Muscle layer of duodenum (tissue), 2 donors: ENCODE measurements at regions not wholly inside any gene's neighbourhood (a gene's known extent, or its start where the extent isn't known, plus 50 kb on each side); places are given as distances from the start of the nearest gene placed in this dataset.

Experiments
- H3K27ac ChIP-seq: one replicate; pipeline ENCODE4 v1.7.0; 2013; ENCODE audit warnings: mild to moderate bottlenecking, low read length
- H3K27me3 ChIP-seq: one replicate; pipeline ENCODE4 v1.7.0; 2013; ENCODE audit warnings: low read depth, mild to moderate bottlenecking, control low read depth, low read length
- H3K36me3 ChIP-seq, 2 donors: one replicate each; pipeline ENCODE4 v1.7.0; 2013; ENCODE audit warnings: low read length in 2 of 2, control low read depth in 1 of 2, mild to moderate bottlenecking in 1 of 2; ENCODE audit not compliant: insufficient read depth in 2 of 2, control insufficient read depth in 1 of 2
- H3K4me1 ChIP-seq, 2 donors: one replicate each; pipeline ENCODE4 v1.7.0; 2013; ENCODE audit warnings: low read length in 2 of 2, mild to moderate bottlenecking in 2 of 2, control low read depth in 1 of 2, moderate library complexity in 1 of 2; ENCODE audit not compliant: insufficient read depth in 2 of 2, control insufficient read depth in 1 of 2
- H3K4me3 ChIP-seq, 2 donors: one replicate each; pipeline ENCODE4 v1.7.0; 2013; ENCODE audit warnings: low read length in 2 of 2, low read depth in 1 of 2, mild to moderate bottlenecking in 1 of 2
- H3K9me3 ChIP-seq, 2 donors: one replicate each; pipeline ENCODE4 v1.7.0; 2013; ENCODE audit warnings: low read length in 2 of 2, control low read depth in 1 of 2, mild to moderate bottlenecking in 1 of 2; ENCODE audit not compliant: control insufficient read depth in 1 of 2
- donor health status: healthy.

DNA sequence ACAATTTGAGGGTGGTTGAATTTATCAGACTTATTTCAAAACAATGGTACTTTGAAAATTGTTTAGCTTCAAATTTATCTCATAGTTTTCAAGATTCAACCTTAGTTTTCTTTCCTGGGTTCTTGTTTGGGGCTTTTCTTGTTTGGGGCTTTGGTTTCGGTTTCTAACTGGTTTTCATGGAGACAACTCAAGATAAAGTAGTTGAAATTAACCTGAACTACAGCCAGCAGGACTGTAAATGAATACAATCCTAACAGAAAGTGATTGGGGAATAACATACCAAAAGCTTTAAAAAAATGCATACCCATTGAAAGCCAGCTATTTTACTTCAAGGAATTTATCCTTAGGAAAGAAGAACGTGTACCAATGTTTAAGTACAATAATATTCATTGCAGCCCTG is 133.5 kb upstream of the SLC14A2 start:
- Histone ChIP-seq H3K27ac (no peak overlapping the region), H3K4me1 (peaks cover 0 to 10% of the 10 kb centered on the region in 2 donors), H3K36me3 (no peaks in the 10 kb centered on the region), H3K4me3 (no peak overlapping the region), H3K9me3 (no peaks in the 10 kb centered on the region), H3K27me3 (no peaks in the 10 kb centered on the region)

DNA sequence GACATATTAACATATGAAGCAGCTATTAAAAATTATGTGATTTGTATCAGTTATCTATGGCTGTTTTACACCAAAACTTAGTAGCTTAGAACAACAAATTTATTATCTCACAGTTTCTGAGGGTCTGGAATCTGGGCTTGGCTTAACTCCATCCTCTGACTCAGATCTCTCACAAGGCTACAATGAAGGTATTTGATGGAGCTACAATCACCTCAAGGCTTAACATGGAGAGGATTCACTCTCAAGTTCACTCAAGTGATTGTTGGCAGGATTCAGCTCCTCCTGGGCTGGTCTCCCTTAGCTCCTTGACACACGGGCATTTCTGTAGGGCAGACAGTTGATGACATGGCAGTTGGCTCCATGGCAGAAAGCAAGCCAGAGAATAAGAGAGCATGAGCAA is 133.0 kb upstream of the SLC14A2 start:
- Histone ChIP-seq H3K27me3 (no peaks in the 10 kb centered on the region), H3K36me3 (no peaks in the 10 kb centered on the region), H3K9me3 (no peaks in the 10 kb centered on the region), H3K27ac (no peak overlapping the region), H3K4me3 (no peak overlapping the region), H3K4me1 (peaks cover 0 to 10% of the 10 kb centered on the region in 2 donors)

DNA sequence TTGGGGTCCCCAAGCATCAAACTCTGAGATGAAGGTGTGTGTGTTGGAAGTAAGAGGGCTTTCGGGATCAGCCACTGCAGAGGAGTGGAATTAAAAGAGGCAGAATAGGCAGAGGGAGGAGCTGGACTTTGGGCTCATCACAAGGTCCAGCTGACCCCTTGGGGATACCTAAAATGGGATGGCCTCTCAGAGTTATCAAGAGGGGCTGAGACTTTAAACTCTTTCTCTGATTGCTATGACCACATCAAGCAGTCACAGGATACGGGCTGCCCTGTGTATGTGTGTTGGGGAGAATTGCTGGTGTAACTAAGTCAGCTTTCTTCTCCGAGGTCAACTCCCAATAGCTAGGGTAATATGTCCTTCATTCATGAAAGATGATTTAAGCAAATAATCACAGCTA is 127.7 kb upstream of the SLC14A2 start:
- H3K27ac ChIP-seq: no peak overlapping the region
- no peak overlapping the region for H3K4me3 ChIP-seq
- H3K9me3 ChIP-seq: no peaks in the 10 kb centered on the region
- no peaks in the 10 kb centered on the region for H3K27me3 ChIP-seq
- no peaks in the 10 kb centered on the region for H3K4me1 ChIP-seq
- H3K36me3 ChIP-seq: no peaks in the 10 kb centered on the region

- H3K9me3 ChIP-seq: no peaks in the 10 kb centered on the region
These were observed 126.6 kb upstream of the SLC14A2 start for GRCh38 chr18:45488645-45489044.

DNA sequence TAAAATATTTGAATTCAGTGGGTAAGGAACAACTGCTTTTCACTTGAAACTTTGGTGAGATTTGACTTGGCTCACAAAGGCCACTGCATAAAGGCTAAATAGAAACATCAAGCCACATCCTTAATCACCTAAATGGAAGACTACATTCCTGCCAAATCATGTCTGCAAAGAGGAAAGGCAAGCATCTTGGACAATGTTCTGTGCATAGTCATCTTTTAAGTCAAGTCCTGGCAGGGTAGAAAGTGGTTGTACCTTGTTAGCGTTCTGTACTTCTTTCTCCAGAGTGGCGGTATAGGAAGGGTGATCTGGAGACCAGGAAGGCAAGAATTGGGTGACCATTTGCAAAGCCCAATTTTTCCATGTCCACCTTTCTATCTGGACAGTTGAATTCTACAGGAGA is 121.4 kb upstream of the SLC14A2 start:
- no peaks in the 10 kb centered on the region for H3K36me3 ChIP-seq
- no peaks in the 10 kb centered on the region for H3K27me3 ChIP-seq
- H3K4me3 ChIP-seq: no peak overlapping the region
- no peak overlapping the region for H3K27ac ChIP-seq
- H3K9me3 ChIP-seq: no peaks in the 10 kb centered on the region
- no peaks in the 10 kb centered on the region for H3K4me1 ChIP-seq

More at GRCh38 chr18:45488645-45489044, 126.6 kb upstream of the SLC14A2 start:
- Histone ChIP-seq H3K4me1 (no peaks in the 10 kb centered on the region), H3K27ac (no peak overlapping the region), H3K4me3 (no peak overlapping the region), H3K36me3 (no peaks in the 10 kb centered on the region), H3K27me3 (no peaks in the 10 kb centered on the region)

DNA sequence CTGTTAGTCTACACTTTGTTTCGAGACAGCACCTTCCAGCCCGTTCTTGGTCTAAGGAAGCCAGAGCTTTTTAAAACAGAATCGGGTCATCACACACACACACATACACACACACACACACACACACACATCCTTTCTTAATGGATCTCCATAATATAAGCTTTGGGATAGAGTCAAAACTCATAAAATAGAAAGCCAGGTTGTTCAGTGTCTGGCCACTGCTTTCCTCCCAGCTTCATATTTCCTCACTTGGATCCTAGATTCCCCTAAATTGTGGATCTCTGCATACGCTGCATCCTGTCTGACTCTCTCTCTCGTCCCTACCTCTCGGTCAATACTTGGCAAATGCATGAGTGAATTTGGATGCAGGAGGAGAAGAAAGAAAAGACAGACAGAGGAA is 120.5 kb upstream of the SLC14A2 start:
- Histone ChIP-seq H3K9me3 (no peaks in the 10 kb centered on the region), H3K4me3 (no peak overlapping the region), H3K27me3 (no peaks in the 10 kb centered on the region), H3K4me1 (no peaks in the 10 kb centered on the region), H3K27ac (no peak overlapping the region), H3K36me3 (no peaks in the 10 kb centered on the region)

DNA sequence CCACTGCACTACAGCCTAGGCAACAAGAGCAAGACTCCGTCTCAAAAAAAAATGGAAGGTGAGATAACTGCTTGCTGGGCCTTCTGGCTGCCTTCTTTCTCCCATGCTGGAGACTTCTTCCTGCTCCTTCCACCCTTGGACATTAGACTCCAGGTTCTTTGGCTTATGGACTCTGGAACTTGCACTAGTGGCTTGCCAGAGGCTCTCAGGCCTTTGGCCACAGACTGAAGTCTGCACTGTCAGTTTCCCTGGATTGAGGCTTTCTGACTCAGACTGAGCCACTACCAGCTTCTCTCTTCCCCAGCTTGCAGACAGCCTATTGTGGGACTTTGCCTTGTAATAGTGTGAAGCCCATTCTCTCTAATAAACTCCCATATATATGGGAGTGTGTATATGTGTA is 118.5 kb upstream of the SLC14A2 start:
- Histone ChIP-seq H3K4me3 (no peak overlapping the region), H3K4me1 (no peaks in the 10 kb centered on the region), H3K9me3 (no peaks in the 10 kb centered on the region), H3K27me3 (no peaks in the 10 kb centered on the region), H3K27ac (no peak overlapping the region), H3K36me3 (no peaks in the 10 kb centered on the region)

GRCh38 chr18:45497595-45498286 is 117.5 kb upstream of the SLC14A2 start:
- no peaks in the 10 kb centered on the region for H3K4me1 ChIP-seq
- H3K27me3 ChIP-seq: no peaks in the 10 kb centered on the region
- no peak overlapping the region for H3K4me3 ChIP-seq
- H3K36me3 ChIP-seq: no peaks in the 10 kb centered on the region
- H3K27ac ChIP-seq: no peak overlapping the region
- no peaks in the 10 kb centered on the region for H3K9me3 ChIP-seq

DNA sequence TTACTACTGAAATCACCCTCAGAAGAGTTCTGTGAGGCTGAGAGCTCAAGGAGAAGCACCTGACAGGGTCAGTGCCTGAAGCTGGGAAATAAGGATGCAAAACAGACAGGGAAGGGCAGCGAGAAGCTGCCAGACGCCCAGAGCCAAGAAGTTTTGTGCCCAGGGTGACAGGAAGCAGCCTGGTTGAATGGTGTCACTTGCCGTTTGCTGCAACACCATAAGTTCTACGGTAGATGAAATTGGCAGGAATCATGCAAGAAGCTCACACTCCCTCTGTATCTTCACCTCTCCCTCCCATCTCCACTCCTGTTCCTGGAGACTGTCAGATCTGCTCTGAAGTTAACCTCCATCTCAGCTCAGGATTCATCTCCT is 117.0 kb upstream of the SLC14A2 start:
- Histone ChIP-seq H3K9me3 (no peaks in the 10 kb centered on the region), H3K27me3 (no peaks in the 10 kb centered on the region), H3K36me3 (no peaks in the 10 kb centered on the region), H3K4me1 (no peaks in the 10 kb centered on the region), H3K4me3 (no peak overlapping the region), H3K27ac (no peak overlapping the region)

- no peaks in the 10 kb centered on the region for H3K27me3 ChIP-seq
- H3K27ac ChIP-seq: no peak overlapping the region
- H3K4me1 ChIP-seq: no peaks in the 10 kb centered on the region
- peaks cover 0 to 2% of the 10 kb centered on the region in 2 donors for H3K9me3 ChIP-seq
- H3K36me3 ChIP-seq: no peaks in the 10 kb centered on the region
- H3K4me3 ChIP-seq: no peak overlapping the region
These were observed 111.3 kb upstream of the SLC14A2 start for GRCh38 chr18:45503990-45504389.

DNA sequence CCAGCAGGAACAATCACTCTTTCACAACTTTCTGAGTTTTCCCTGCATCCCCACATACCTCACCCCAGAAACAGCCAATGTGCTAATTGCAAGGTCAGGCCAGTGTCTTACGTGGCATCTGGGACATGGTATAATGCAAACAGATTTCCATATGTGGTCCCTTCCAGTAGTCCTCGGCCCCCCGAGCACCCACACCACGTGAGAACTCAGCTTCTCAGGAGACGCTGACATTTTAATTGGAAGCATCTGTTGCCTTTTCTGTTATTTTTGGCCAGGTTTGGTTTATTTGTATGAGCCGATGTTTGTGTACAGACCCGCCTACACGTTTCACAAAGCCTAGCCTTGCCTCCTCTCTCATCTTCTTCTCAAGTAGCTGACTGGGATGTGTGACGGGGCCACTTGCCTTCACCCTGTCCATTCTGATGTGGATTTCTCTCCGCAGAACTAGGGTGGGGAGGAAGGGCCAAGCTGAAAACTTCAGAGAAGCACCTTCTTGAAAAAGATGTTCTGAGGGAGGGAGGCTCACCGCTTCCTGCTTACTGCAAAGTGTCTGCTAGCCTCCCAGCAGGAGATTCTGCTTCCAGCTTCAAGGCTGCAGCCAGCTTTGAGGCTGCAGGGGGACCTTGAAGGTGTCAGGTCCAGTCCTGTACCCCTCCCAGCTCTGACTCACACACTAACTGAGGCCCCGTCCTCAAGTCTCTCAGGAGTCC is 109.6 kb upstream of the SLC14A2 start:
- Histone ChIP-seq H3K4me3 (no peak overlapping the region), H3K36me3 (no peaks in the 10 kb centered on the region), H3K27ac (no peak overlapping the region), H3K27me3 (no peaks in the 10 kb centered on the region), H3K4me1 (no peaks in the 10 kb centered on the region), H3K9me3 (peaks cover 0 to 2% of the 10 kb centered on the region in 2 donors)

GRCh38 chr18:45506951-45507350 is 108.3 kb upstream of the SLC14A2 start:
- no peak overlapping the region for H3K27ac ChIP-seq

More at GRCh38 chr18:45506951-45507350, 108.3 kb upstream of the SLC14A2 start:
- H3K36me3 ChIP-seq: no peaks in the 10 kb centered on the region
- H3K9me3 ChIP-seq: peaks cover 0 to 2% of the 10 kb centered on the region in 2 donors
- no peak overlapping the region for H3K4me3 ChIP-seq
- H3K4me1 ChIP-seq: no peaks in the 10 kb centered on the region
- H3K27me3 ChIP-seq: no peaks in the 10 kb centered on the region
